DND-41 (cell line): ENCODE measurements at regions not wholly inside any gene's neighbourhood (a gene's known extent, or its start where the extent isn't known, plus 50 kb on each side); places are given as distances from the start of the nearest gene placed in this dataset.

Source experiments
- EZH2 ChIP-seq: IDR thresholded peaks from 3 replicates; pipeline ENCODE4 v1.6.1; 2012; ENCODE audit warnings: borderline replicate concordance, low read depth, mild to moderate bottlenecking, moderate library complexity, low read length, inconsistent platforms; ENCODE audit not compliant: severe bottlenecking
- TF ChIP-seq, protein P1 (sequence below): IDR thresholded peaks from 2 replicates; pipeline ENCODE4 v1.5.1; 2012; ENCODE audit warnings: borderline replicate concordance, low read length, moderate library complexity, mild to moderate bottlenecking; ENCODE audit not compliant: poor library complexity, severe bottlenecking; ENCODE audit errors: extremely low read depth

DNA sequence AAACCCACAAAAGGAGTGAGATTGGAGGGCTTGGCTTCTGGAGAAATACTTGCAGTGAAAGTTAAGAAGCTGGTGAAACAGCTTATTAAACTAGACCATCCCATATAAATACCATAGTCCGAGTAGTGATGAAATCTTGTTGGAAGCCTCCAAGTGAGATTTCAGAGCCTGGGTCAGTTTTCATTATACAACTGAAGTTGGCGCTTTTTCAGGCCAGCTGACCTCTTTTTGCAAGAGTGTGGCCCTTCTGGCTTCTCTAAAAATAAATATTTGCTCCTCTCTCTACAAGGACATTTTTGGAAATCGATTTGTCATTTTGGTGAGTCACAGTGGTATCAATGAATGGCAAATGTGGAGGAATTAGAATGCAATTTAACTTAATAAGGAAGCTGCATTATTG lies 51.2 kb upstream of the THRB start:
- TF ChIP-seq, protein P1, sequence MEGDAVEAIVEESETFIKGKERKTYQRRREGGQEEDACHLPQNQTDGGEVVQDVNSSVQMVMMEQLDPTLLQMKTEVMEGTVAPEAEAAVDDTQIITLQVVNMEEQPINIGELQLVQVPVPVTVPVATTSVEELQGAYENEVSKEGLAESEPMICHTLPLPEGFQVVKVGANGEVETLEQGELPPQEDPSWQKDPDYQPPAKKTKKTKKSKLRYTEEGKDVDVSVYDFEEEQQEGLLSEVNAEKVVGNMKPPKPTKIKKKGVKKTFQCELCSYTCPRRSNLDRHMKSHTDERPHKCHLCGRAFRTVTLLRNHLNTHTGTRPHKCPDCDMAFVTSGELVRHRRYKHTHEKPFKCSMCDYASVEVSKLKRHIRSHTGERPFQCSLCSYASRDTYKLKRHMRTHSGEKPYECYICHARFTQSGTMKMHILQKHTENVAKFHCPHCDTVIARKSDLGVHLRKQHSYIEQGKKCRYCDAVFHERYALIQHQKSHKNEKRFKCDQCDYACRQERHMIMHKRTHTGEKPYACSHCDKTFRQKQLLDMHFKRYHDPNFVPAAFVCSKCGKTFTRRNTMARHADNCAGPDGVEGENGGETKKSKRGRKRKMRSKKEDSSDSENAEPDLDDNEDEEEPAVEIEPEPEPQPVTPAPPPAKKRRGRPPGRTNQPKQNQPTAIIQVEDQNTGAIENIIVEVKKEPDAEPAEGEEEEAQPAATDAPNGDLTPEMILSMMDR, result no peak
- TF ChIP-seq EZH2, result no peak
